ENCODE measurements at regions not wholly inside any gene's neighbourhood (a gene's known extent, or its start where the extent isn't known, plus 50 kb on each side); places are given as distances from the start of the nearest gene placed in this dataset.

GRCh38 chr1:60296794-60297193 lies 223.2 kb upstream of the C1orf87 start (continued):
- TF ChIP-seq, protein P1, sequence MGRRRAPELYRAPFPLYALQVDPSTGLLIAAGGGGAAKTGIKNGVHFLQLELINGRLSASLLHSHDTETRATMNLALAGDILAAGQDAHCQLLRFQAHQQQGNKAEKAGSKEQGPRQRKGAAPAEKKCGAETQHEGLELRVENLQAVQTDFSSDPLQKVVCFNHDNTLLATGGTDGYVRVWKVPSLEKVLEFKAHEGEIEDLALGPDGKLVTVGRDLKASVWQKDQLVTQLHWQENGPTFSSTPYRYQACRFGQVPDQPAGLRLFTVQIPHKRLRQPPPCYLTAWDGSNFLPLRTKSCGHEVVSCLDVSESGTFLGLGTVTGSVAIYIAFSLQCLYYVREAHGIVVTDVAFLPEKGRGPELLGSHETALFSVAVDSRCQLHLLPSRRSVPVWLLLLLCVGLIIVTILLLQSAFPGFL (CRISPR knock-in tag; IDR thresholded peaks at IDR 0.05; ENCODE audit: borderline replicate concordance), result no peak
- TF ChIP-seq E2F1 (CRISPR knock-in tag; IDR thresholded peaks at IDR 0.05), result no peak

DNA sequence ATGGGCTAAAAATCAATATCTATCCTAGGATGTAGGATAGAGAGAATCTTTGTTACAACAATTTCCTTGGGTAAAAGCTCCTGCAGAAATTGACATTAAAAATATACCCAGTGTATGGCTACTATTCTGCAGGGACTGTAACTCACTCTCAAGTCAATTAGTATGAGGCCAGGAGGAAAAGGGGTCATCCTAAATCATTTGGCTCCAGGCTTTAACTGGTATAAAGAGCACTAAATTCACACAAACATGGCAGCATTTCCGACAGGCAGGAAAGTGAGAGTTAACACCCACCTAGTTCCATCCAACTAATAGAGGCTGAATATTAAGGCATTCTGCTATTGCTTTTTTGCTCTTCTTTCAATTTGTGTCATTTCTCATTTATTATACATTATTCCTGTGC lies 218.6 kb upstream of the C1orf87 start:
- no peaks in the 10 kb centered on the region for H3K4me1 Mint-ChIP-seq
- H3K9me3 Mint-ChIP-seq, result no peaks in the 10 kb centered on the region; the same call in 1 of the 2 replicates
- POLR2A ChIA-PET, result no interaction called here
- H3K36me3 Mint-ChIP-seq, result no peaks in the 10 kb centered on the region
- H3K4me3 Mint-ChIP-seq, result no peak overlapping the region
- DNase-seq (ENCODE audit: low spot score) (no peak), ATAC-seq (no peak)
- H3K27me3 Mint-ChIP-seq (ENCODE audit: low read depth), result no peaks in the 10 kb centered on the region
- CTCF ChIA-PET, result no interaction called here
- H3K27ac Mint-ChIP-seq, result no peak overlapping the region
- TF ChIP-seq TP53 (CRISPR knock-in tag; IDR thresholded peaks at IDR 0.05), result no peak
- TF ChIP-seq ZNF512 (CRISPR knock-in tag; IDR thresholded peaks at IDR 0.05; ENCODE audit: borderline replicate concordance), result no peak
- TF ChIP-seq KAT7 (CRISPR knock-in tag; IDR thresholded peaks at IDR 0.05; ENCODE audit: borderline replicate concordance), result no peak
- no peak for TF ChIP-seq GTF2I (CRISPR knock-in tag; conservative IDR thresholded peaks at IDR 0.05)
- TF ChIP-seq, protein P2, sequence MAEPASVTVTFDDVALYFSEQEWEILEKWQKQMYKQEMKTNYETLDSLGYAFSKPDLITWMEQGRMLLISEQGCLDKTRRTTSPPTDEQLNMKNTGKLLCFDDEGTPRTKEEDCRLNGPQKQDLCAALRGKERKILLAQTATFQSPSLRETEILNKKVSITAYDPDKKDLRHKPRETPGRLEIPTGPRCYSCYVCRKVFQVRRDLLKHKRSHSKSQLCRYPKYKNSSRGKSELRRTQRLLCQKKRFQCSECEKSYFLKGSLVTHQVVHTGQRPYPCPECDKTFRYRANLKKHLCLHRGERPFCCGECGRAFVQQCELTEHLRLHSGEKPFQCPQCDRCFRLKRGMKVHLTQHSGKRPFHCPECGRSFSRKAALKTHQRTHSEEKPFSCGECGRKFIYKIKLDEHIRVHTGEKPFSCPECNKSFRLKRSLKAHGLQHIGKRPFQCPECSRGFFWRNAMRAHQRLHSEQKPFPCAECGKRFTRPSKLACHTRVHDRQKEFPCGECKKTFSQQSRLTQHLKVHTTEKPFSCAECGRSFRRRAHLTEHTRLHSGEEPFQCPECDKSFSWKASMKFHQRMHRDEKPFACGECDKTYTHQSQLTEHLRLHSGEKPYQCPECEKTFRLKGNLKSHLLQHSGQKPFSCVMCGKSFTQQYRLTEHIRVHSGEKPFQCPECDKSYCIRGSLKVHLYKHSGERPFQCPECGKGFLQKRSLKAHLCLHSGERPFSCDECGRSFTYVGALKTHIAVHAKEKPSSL (CRISPR knock-in tag; conservative IDR thresholded peaks at IDR 0.05), result no peak
- no peak for TF ChIP-seq ZNF232 (CRISPR knock-in tag; IDR thresholded peaks at IDR 0.05)
- TF ChIP-seq NR2C2 (CRISPR knock-in tag; IDR thresholded peaks at IDR 0.05), result no peak

GRCh38 chr1:60290393-60290792 lies 216.8 kb upstream of the C1orf87 start:
- H3K36me3 Mint-ChIP-seq, result no peaks in the 10 kb centered on the region
- ATAC-seq, result no peak
- CTCF ChIA-PET, result interaction anchor here (1.9 kb wide), 1 partner anchor 9 kb away, joined by 7 read pairs; no protein-coding TSS in a partner anchor
- H3K9me3 Mint-ChIP-seq, result no peaks in the 10 kb centered on the region; the same call in 1 of the 2 replicates
- no peak overlapping the region for H3K27ac Mint-ChIP-seq
- TF ChIP-seq NR2C2 (CRISPR knock-in tag; IDR thresholded peaks at IDR 0.05) (no peak), USF2 (CRISPR knock-in tag; IDR thresholded peaks at IDR 0.05) (no peak), IRF2 (CRISPR knock-in tag; IDR thresholded peaks at IDR 0.05; ENCODE audit: borderline replicate concordance, low read depth) (no peak), GABPB1 (CRISPR knock-in tag; IDR thresholded peaks at IDR 0.05) (no peak), TEAD1 (CRISPR knock-in tag; IDR thresholded peaks at IDR 0.05) (no peak), NR3C1 (CRISPR knock-in tag; conservative IDR thresholded peaks at IDR 0.05; ENCODE audit: low read depth) (no peak), NR1H2 (CRISPR knock-in tag; IDR thresholded peaks at IDR 0.05) (no peak), SOX15 (CRISPR knock-in tag; IDR thresholded peaks at IDR 0.05) (no peak), ERG (CRISPR knock-in tag; IDR thresholded peaks at IDR 0.05) (no peak)
- TF ChIP-seq, protein P3, sequence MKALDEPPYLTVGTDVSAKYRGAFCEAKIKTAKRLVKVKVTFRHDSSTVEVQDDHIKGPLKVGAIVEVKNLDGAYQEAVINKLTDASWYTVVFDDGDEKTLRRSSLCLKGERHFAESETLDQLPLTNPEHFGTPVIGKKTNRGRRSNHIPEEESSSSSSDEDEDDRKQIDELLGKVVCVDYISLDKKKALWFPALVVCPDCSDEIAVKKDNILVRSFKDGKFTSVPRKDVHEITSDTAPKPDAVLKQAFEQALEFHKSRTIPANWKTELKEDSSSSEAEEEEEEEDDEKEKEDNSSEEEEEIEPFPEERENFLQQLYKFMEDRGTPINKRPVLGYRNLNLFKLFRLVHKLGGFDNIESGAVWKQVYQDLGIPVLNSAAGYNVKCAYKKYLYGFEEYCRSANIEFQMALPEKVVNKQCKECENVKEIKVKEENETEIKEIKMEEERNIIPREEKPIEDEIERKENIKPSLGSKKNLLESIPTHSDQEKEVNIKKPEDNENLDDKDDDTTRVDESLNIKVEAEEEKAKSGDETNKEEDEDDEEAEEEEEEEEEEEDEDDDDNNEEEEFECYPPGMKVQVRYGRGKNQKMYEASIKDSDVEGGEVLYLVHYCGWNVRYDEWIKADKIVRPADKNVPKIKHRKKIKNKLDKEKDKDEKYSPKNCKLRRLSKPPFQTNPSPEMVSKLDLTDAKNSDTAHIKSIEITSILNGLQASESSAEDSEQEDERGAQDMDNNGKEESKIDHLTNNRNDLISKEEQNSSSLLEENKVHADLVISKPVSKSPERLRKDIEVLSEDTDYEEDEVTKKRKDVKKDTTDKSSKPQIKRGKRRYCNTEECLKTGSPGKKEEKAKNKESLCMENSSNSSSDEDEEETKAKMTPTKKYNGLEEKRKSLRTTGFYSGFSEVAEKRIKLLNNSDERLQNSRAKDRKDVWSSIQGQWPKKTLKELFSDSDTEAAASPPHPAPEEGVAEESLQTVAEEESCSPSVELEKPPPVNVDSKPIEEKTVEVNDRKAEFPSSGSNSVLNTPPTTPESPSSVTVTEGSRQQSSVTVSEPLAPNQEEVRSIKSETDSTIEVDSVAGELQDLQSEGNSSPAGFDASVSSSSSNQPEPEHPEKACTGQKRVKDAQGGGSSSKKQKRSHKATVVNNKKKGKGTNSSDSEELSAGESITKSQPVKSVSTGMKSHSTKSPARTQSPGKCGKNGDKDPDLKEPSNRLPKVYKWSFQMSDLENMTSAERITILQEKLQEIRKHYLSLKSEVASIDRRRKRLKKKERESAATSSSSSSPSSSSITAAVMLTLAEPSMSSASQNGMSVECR (CRISPR knock-in tag; IDR thresholded peaks at IDR 0.05; ENCODE audit: borderline replicate concordance), result no peak
- POLR2A ChIA-PET, result no interaction called here
- no peak overlapping the region for H3K4me3 Mint-ChIP-seq
- H3K27me3 Mint-ChIP-seq (ENCODE audit: low read depth), result no peaks in the 10 kb centered on the region
- no peak for DNase-seq (ENCODE audit: low spot score)
- no peaks in the 10 kb centered on the region for H3K4me1 Mint-ChIP-seq
